Stimulated activated CD4-positive, alpha-beta T cell treated with anti-CD3 and anti-CD28 coated beads, Interleukin-1b, Interleukin-23, amount 100 ng/mL, for 48 hours (primary cell): ENCODE measurements at regions not wholly inside any gene's neighbourhood (a gene's known extent, or its start where the extent isn't known, plus 50 kb on each side); places are given as distances from the start of the nearest gene placed in this dataset.
"Not testable (repeated sequence)": the region's sequence is repeated elsewhere in the genome, so short reads cannot be mapped to it uniquely, and the experiment has no call there.

Experiments used
- DNase-seq: peaks from one replicate; pipeline ENCODE4 v3.0.0-alpha.2; 2020

GRCh38 chr10:11663763-11664555, 52.5 kb upstream of the USP6NL start:
- DNase-seq, result no peak

GRCh38 chr10:11663126-11663515, 51.7 kb upstream of the USP6NL start:
- DNase-seq, result not testable (repeated sequence)

- DNase-seq, result no peak
These were observed 50.0 kb upstream of the USP6NL start for GRCh38 chr10:11661441-11661840.
